ENCODE measurements at regions not wholly inside any gene's neighbourhood (a gene's known extent, or its start where the extent isn't known, plus 50 kb on each side); places are given as distances from the start of the nearest gene placed in this dataset.

DNA sequence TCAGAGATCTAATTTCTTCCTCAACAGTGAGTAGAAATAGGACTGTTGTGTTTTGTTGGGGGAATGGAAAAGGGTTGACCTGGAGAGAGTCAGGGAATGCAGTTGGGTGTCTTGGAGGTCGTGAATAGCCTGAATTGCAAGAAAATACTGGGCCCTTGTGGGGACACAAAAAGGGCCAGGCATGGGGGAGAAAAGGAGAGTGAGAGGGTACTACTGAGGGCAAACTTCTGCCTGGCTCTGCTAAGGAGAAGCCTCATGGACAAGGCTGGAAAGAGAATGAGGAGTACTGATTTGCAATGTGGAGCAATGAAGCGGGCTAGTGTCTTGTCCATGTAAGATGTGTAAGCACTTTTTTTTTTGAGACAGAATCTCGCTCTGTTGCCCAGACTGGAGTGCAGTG is 96.2 kb upstream of the IRF2BP2 start:
- TF ChIP-seq CTCF (conservative IDR thresholded peaks at IDR 0.05; ENCODE audit: low read length), result no peak
- no peak for DNase-seq (ENCODE audit: low read depth)
- H3K4me3 ChIP-seq (ENCODE audit: low read length), result no peak overlapping the region

DNA sequence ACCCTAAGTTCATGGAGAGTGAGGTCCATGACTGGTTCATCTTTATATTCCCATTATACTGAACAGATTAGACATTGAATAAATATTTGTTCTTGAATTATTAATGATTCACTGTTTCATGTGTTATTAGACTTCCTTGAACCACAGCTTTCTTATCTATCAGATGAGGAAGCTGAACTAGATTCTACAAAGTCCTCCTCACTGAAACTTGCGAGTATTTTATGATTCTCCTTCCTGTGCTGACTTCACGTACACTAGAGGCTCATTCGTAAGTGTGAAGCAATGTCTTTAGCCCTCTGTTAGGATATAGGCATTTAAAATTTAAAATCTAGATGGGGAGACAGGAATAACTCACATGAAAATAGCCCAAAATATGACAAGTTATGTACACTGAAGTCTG is 95.6 kb upstream of the IRF2BP2 start:
- H3K4me3 ChIP-seq (ENCODE audit: low read length), result no peak overlapping the region
- TF ChIP-seq CTCF (conservative IDR thresholded peaks at IDR 0.05; ENCODE audit: low read length), result no peak
- no peak for DNase-seq (ENCODE audit: low read depth)

DNA sequence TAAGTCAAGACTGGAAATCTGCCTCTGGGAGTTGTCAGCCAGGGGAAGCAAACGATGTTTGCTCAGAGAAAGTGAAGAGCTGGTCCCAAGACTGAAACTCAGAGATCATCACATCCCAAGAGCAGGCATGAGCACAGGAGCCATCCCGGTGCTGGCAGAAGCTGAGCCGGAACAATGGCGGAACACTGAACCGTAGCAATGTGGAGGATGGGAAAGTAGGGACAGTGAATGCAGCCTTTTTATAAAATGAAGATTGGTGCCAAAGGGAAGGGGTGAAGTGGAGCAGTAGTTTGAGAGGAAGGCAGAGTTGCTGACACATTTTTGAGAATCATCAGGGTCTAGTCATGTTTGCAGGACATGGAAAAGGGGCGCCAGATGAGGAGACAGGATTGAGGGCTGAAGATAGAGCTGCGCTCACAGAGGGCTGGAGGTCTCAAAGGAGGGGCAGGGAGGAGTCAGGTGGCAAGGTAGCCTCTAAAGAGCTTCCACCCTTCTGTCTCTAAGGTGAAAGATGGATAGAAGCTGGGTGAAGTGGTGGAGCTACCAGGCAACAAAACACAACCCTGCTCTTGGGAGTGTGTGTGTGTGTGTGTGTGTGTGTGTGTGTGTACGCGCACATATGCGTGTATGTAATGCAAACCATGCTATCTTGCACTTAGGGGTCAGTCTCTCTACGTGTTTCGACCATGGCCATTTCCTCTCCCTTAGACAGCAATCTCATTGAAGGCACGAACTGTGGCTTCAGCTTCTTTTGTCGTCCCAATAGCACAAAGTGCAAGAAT is 94.3 kb upstream of the IRF2BP2 start:
- no peak for DNase-seq (ENCODE audit: low read depth)
- no peak overlapping the region for H3K4me3 ChIP-seq (ENCODE audit: low read length)
- TF ChIP-seq CTCF (conservative IDR thresholded peaks at IDR 0.05; ENCODE audit: low read length), result no peak

- no peak for TF ChIP-seq CTCF (conservative IDR thresholded peaks at IDR 0.05; ENCODE audit: low read length)
- peak; percentile 21 for DNase-seq (ENCODE audit: low read depth)
- H3K4me3 ChIP-seq (ENCODE audit: low read length), result no peak overlapping the region
Observed at GRCh38 chr1:234702342-234703000, 92.5 kb upstream of the IRF2BP2 start.

DNA sequence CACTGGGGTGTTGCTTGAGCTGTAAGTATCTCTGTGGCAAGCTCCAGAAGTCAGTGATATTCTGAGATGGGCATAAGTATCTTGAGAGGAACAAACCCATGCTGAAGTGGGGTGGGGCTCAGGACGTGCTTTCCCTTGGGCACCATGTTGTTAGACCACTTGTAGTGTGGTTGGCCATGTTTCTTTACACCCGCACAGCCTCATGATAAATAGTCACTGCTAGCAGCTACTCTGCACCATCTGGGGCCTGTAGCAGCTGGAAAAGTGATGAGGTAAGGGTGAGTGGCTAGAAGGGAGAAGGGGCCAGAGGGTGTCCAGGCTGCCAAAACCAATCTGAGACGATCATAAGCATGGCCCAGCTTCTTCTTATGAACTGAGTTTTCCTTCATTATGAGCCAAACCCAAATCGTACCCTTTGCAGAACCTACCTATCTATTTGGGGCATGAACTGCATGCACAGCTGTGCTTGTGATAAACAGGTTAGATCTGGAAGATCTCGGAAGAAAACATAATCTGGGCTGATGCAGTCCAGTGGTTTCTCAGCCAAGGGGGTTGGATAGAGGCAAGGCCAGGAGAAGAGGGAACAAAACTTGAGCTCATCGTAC is 91.9 kb upstream of the IRF2BP2 start:
- H3K4me3 ChIP-seq (ENCODE audit: low read length), result no peak overlapping the region
- no peak for DNase-seq (ENCODE audit: low read depth)
- TF ChIP-seq CTCF (conservative IDR thresholded peaks at IDR 0.05; ENCODE audit: low read length), result no peak

GRCh38 chr1:234699795-234700665 is 90.1 kb upstream of the IRF2BP2 start:
- peak; percentile 68 for DNase-seq (ENCODE audit: low read depth)
- no peak overlapping the region for H3K4me3 ChIP-seq (ENCODE audit: low read length)
- TF ChIP-seq CTCF (conservative IDR thresholded peaks at IDR 0.05; ENCODE audit: low read length), result no peak
